Mesenchymal stem cell (in vitro differentiated cells and primary cell): ENCODE measurements at regions not wholly inside any gene's neighbourhood (a gene's known extent, or its start where the extent isn't known, plus 50 kb on each side); places are given as distances from the start of the nearest gene placed in this dataset.
"Not testable (repeated sequence)": the region's sequence is repeated elsewhere in the genome, so short reads cannot be mapped to it uniquely, and the experiment has no call there.

ENCODE experiments used
- DNase-seq: peaks from one replicate; pipeline ENCODE4 v3.0.0-alpha.2; 2013
- H2AFZ ChIP-seq: one replicate; pipeline ENCODE4 v1.6.1; 2013; ENCODE audit warnings: low read depth, mild to moderate bottlenecking, control low read depth, inconsistent platforms, low read length, moderate library complexity
- H2AK5ac ChIP-seq: 2 replicates; pipeline ENCODE4 v1.6.1; 2013; ENCODE audit warnings: low read length, moderate library complexity, mild to moderate bottlenecking, inconsistent platforms; ENCODE audit not compliant: severe bottlenecking
- H2BK120ac ChIP-seq: one replicate; pipeline ENCODE4 v1.6.1; 2013; ENCODE audit warnings: low read depth, mild to moderate bottlenecking, inconsistent platforms, low read length, moderate library complexity
- H2BK12ac ChIP-seq, 2 experiments: one replicate each; pipeline ENCODE4 v1.6.1; 2013; ENCODE audit warnings: inconsistent platforms in 2 of 2, low read length in 2 of 2, mild to moderate bottlenecking in 2 of 2, moderate library complexity in 2 of 2, control low read depth in 1 of 2
- H2BK15ac ChIP-seq: one replicate; pipeline ENCODE4 v1.6.1; 2013; ENCODE audit warnings: mild to moderate bottlenecking, low read depth, inconsistent platforms; ENCODE audit not compliant: poor library complexity, severe bottlenecking
- H2BK5ac ChIP-seq: 2 replicates; pipeline ENCODE4 v1.6.1; 2013; ENCODE audit warnings: low read depth, mild to moderate bottlenecking, low read length, control low read depth, inconsistent platforms; ENCODE audit not compliant: poor library complexity, severe bottlenecking
- H3K14ac ChIP-seq, 2 experiments: one replicate each; pipeline ENCODE4 v1.6.1; 2013; ENCODE audit warnings: inconsistent platforms in 2 of 2, low read length in 2 of 2, control low read depth in 1 of 2, mild to moderate bottlenecking in 1 of 2, moderate library complexity in 1 of 2
- H3K18ac ChIP-seq, 2 experiments: one replicate each; pipeline ENCODE4 v1.6.1; 2013; ENCODE audit warnings: inconsistent platforms in 2 of 2, low read length in 2 of 2, control low read depth in 1 of 2, low read depth in 1 of 2, mild to moderate bottlenecking in 1 of 2
- H3K23ac ChIP-seq, 2 experiments: one replicate each; pipeline ENCODE4 v1.6.1; 2013; ENCODE audit warnings: inconsistent platforms in 2 of 2, low read length in 2 of 2, mild to moderate bottlenecking in 2 of 2, moderate library complexity in 2 of 2, control low read depth in 1 of 2
- H3K27ac ChIP-seq: 2 replicates; pipeline ENCODE4 v1.5.1; 2013; ENCODE audit warnings: mild to moderate bottlenecking, moderate library complexity, low read length, control low read depth, inconsistent platforms; ENCODE audit not compliant: poor library complexity, severe bottlenecking
- H3K27me3 ChIP-seq, 2 experiments: 2 replicates each; pipeline versions ENCODE4 v1.6.1 to v1.7.0; 2013; ENCODE audit warnings: low read length in 2 of 2, mild to moderate bottlenecking in 2 of 2, moderate library complexity in 2 of 2, control low read depth in 1 of 2, inconsistent platforms in 1 of 2; ENCODE audit not compliant: control insufficient read depth in 1 of 2, insufficient read depth in 1 of 2
- H3K36me3 ChIP-seq, 2 experiments: 2 replicates each; pipeline versions ENCODE4 v1.6.1 to v1.7.0; 2013; ENCODE audit warnings: low read length in 2 of 2, control low read depth in 1 of 2, inconsistent platforms in 1 of 2, low read depth in 1 of 2, mild to moderate bottlenecking in 1 of 2; ENCODE audit not compliant: insufficient read depth in 2 of 2, control insufficient read depth in 1 of 2
- H3K4ac ChIP-seq, 2 experiments: one replicate each; pipeline ENCODE4 v1.6.1; 2013; ENCODE audit warnings: inconsistent platforms in 2 of 2, low read length in 2 of 2, mild to moderate bottlenecking in 2 of 2, moderate library complexity in 2 of 2, control low read depth in 1 of 2, low read depth in 1 of 2
- H3K4me1 ChIP-seq: 2 replicates; pipeline ENCODE4 v1.6.1; 2013; ENCODE audit warnings: low read depth, low read length, control low read depth; ENCODE audit not compliant: control insufficient read depth, insufficient read depth
- H3K4me2 ChIP-seq: 2 replicates; pipeline ENCODE4 v1.6.1; 2013; ENCODE audit warnings: low read length, mild to moderate bottlenecking, inconsistent platforms; ENCODE audit not compliant: poor library complexity, severe bottlenecking
- H3K4me3 ChIP-seq, 2 experiments: 2 replicates each; pipeline versions ENCODE4 v1.5.1 to v1.7.0; 2013; ENCODE audit warnings: low read length in 2 of 2, mild to moderate bottlenecking in 2 of 2, control low read depth in 1 of 2, low read depth in 1 of 2; ENCODE audit not compliant: insufficient read depth in 1 of 2
- H3K79me1 ChIP-seq: replicated peaks from 2 replicates; pipeline ENCODE4 v1.6.1; 2013; ENCODE audit warnings: mild to moderate bottlenecking, control low read depth, low read length, inconsistent platforms; ENCODE audit not compliant: poor library complexity, severe bottlenecking
- H3K9ac ChIP-seq: 2 replicates; pipeline ENCODE4 v1.7.0; 2013; ENCODE audit warnings: mild to moderate bottlenecking, low read length, moderate library complexity
- H3K9me3 ChIP-seq: 2 replicates; pipeline ENCODE4 v1.7.0; 2013; ENCODE audit warnings: mild to moderate bottlenecking, low read length; ENCODE audit not compliant: control insufficient read depth
- H4K8ac ChIP-seq: one replicate; pipeline ENCODE4 v1.6.1; 2013; ENCODE audit warnings: inconsistent platforms, mild to moderate bottlenecking, low read length, moderate library complexity
- H4K91ac ChIP-seq: one replicate; pipeline ENCODE4 v1.6.1; 2013; ENCODE audit warnings: mild to moderate bottlenecking, low read length, inconsistent platforms
- WGBS: methylation state at CpG from one replicate; pipeline ENCODE4 v1.1.7; 2013; ENCODE audit warnings: mixed read lengths; 5-methylcytosine and 5-hydroxymethylcytosine counted together

- Histone ChIP-seq H2BK12ac (no peak overlapping the region), H3K18ac (no peak overlapping the region), H3K36me3 (no peaks in the 10 kb centered on the region), H4K8ac (no peak overlapping the region), H2BK120ac (no peak overlapping the region), H3K9ac (no peak overlapping the region), H3K14ac (no peak overlapping the region), H3K27ac (no peak overlapping the region), H3K27me3 (peaks cover 11 to 29% of the 10 kb centered on the region in 2 experiments), H3K4ac (no peak overlapping the region), H3K4me1 (no peaks in the 10 kb centered on the region), H2AK5ac (no peak overlapping the region), H4K91ac (no peak overlapping the region), H3K9me3 (no peaks in the 10 kb centered on the region), H2BK5ac (no peak overlapping the region), H3K23ac (no peak overlapping the region), H3K4me3 (no peak overlapping the region), H3K4me2 (no peak overlapping the region), H2AFZ (no peak overlapping the region), H3K79me1 (no peaks in the 10 kb centered on the region), H2BK15ac (no peak overlapping the region)
- WGBS = 87% methylated on average over 13 of the region's 13 CpGs
- no peak for DNase-seq
These were observed 68.9 kb upstream of the TBXT start for GRCh38 chr6:166236596-166236995.

GRCh38 chr6:166235666-166236292 lies 68.1 kb upstream of the TBXT start:
- DNase-seq = no peak
- H2AFZ ChIP-seq = no peak overlapping the region
- no peaks in the 10 kb centered on the region for H3K79me1 ChIP-seq
- H3K9ac ChIP-seq = no peak overlapping the region
- H3K4me1 ChIP-seq = no peaks in the 10 kb centered on the region
- WGBS = 90% methylated on average over 11 of the region's 17 CpGs
- H3K9me3 ChIP-seq = no peaks in the 10 kb centered on the region
- H2BK120ac ChIP-seq = no peak overlapping the region
- H3K18ac ChIP-seq = no peak overlapping the region
- no peak overlapping the region for H3K14ac ChIP-seq
- H2BK12ac ChIP-seq = no peak overlapping the region
- H3K4me2 ChIP-seq = no peak overlapping the region
- H3K4ac ChIP-seq = no peak overlapping the region
- no peak overlapping the region for H2BK5ac ChIP-seq
- no peak overlapping the region for H2AK5ac ChIP-seq
- H3K4me3 ChIP-seq = no peak overlapping the region
- no peak overlapping the region for H3K23ac ChIP-seq
- H2BK15ac ChIP-seq = no peak overlapping the region
- H3K27me3 ChIP-seq = peaks cover 7 to 29% of the 10 kb centered on the region in 2 experiments
- H3K36me3 ChIP-seq = no peaks in the 10 kb centered on the region
- H4K8ac ChIP-seq = no peak overlapping the region
- no peak overlapping the region for H3K27ac ChIP-seq
- no peak overlapping the region for H4K91ac ChIP-seq

- H2BK5ac ChIP-seq, H3K9ac ChIP-seq, H2AK5ac ChIP-seq, H2BK15ac ChIP-seq, DNase-seq, H4K8ac ChIP-seq, H3K4me2 ChIP-seq, H3K4me1 ChIP-seq, H3K23ac ChIP-seq, H3K4me3 ChIP-seq, H4K91ac ChIP-seq, H3K14ac ChIP-seq, H3K18ac ChIP-seq, H2BK120ac ChIP-seq, H3K79me1 ChIP-seq, H3K4ac ChIP-seq, H3K27ac ChIP-seq, H2BK12ac ChIP-seq, H3K9me3 ChIP-seq, H3K36me3 ChIP-seq, H2AFZ ChIP-seq: not testable (repeated sequence)
- no CpG with 5 or more reads among the region's 2 CpGs for WGBS
- H3K27me3 ChIP-seq = peaks cover 19 to 33% of the 10 kb centered on the region in 2 experiments
These were observed 63.5 kb upstream of the TBXT start for GRCh38 chr6:166231181-166231580.

- DNase-seq = no peak
- Histone ChIP-seq H3K4me2 (no peak overlapping the region), H3K14ac (no peak overlapping the region), H4K91ac (no peak overlapping the region), H2AFZ (no peak overlapping the region), H2BK120ac (no peak overlapping the region), H3K36me3 (no peaks in the 10 kb centered on the region), H4K8ac (no peak overlapping the region), H3K4me3 (no peak overlapping the region), H2AK5ac (no peak overlapping the region), H3K9ac (no peak overlapping the region), H3K23ac (no peak overlapping the region), H3K27me3 (peaks cover 19 to 28% of the 10 kb centered on the region in 2 experiments), H3K4me1 (peaks cover 1% of the 10 kb centered on the region), H3K18ac (no peak overlapping the region), H2BK15ac (no peak overlapping the region), H2BK5ac (no peak overlapping the region), H3K9me3 (no peaks in the 10 kb centered on the region), H3K79me1 (no peaks in the 10 kb centered on the region), H3K4ac (no peak overlapping the region), H2BK12ac (no peak overlapping the region), H3K27ac (no peak overlapping the region)
- 45% methylated on average over 15 of the region's 16 CpGs for WGBS
These were observed 61.3 kb upstream of the TBXT start for GRCh38 chr6:166228839-166229528.
